Stimulated activated CD4-positive, alpha-beta T cell treated with anti-CD3 and anti-CD28 coated beads, Interleukin-12 subunit alpha, Interleukin-12 subunit beta, amount 100 ng/mL, for 4 hours (primary cell): ENCODE measurements at regions not wholly inside any gene's neighbourhood (a gene's known extent, or its start where the extent isn't known, plus 50 kb on each side); places are given as distances from the start of the nearest gene placed in this dataset.

ENCODE experiments used
- DNase-seq: peaks from one replicate; pipeline ENCODE4 v3.0.0-alpha.2; 2020

DNA sequence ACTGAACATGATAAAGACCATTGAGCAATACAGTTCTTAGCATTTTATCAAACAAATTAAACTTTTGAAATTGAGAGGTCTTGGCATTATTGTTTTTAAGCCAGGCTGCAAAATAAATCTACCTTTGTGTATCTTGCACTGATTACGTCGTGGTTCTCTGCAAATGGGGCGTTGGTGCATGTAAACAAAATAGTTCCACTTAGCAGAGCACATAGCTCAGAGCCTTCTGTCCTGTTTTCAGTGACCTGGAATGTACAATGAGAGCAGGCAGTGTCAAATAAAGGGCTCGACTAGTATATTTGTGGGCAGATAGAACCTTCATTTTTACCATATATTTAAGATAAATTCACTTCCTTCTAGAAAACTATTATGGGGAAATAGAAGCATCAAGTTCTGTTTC, 333.9 kb upstream of the SMIM30 start:
- no peak for DNase-seq

DNA sequence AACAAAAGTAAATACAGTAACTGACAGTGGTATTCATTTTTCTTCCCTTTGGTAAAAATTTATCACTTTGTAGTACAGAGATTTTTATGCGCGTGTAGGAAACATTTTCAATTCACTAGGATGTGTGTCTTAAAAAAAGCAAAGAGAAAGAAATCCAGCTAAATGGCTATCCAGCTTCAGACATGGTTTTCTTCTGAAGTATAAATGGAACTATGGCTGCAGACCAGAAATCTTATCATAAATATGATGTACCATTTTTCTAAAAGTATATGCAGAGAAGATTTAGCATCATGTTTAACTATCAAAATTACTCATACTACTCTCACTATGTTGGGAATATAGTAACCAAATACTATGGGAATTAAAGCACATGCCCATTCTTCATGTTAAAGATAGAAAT, 328.4 kb upstream of the SMIM30 start:
- no peak for DNase-seq

DNA sequence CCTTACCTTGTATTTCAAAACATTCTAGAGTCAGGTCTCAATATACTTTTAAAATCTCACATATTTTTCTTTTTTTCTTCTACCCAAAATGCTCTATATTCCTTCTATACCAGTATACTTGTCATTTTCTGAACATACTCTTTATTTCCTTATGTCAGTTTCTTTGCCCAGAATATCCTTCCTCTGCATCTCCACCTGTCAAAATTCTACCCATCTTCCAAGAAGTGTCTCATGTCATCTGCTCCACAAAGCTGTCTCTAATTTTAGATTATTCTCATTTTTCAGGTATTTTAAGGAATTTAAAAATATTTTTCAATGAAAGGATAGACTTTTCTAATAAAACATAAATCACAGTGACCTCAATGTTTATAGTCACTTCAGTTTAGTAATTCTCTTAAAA, 328.0 kb upstream of the SMIM30 start:
- DNase-seq, result no peak

DNA sequence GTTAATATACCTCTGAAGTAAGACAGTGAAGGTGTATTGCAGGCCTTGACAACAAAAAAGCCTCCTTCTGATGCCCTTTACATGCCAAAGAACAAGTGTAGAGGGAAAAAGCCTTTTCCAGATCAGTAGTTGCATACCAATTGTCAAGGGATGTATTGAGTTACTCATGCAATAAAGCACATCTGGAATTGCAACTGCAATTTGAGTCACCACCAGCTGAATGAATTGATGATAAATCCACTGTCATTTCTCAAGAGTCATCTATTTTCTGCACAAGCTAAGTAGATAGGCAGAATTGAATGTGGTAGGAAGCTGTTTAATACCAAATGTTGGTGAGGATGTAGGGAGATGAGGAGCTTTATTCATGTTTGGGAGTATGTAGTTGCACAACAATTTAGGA, 325.9 kb upstream of the SMIM30 start:
- no peak for DNase-seq

DNA sequence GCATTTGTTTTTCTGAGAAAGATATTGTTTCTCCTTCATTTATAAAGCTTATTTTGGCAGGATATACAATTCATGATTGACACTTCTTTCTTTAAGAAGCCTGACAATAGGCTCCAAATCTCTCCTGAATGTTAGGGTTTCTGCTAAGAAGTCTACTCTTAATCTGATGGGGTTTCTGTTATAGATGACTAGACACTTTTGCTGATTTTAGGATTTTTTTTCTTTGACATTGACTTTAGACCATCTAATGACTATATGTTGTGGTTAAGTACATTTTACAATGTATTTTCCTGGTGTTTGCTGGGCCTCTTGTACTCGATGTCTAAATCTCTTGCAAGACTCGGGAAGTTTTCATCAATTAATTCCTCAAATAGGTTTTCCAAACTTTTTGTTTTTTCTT, 321.8 kb upstream of the SMIM30 start:
- DNase-seq, result no peak

DNA sequence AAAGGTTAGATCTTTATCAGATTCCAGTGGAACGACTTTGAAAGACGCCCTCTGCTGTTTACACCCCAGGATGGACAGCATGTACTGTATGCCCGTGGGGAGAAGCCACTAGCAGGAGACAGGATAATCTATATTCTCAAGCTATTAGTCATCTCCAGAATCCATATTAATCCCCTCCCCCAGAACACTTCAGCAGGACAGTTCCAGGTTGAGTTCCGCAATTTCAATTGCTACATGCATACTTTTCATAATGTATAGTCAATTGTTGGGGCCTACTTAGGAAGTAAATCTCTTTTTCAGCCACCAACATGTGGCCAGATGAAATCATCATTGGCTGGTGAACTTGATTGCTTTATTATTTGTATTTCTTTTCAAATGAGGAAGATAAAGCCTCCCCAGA, 313.1 kb upstream of the SMIM30 start:
- no peak for DNase-seq

DNA sequence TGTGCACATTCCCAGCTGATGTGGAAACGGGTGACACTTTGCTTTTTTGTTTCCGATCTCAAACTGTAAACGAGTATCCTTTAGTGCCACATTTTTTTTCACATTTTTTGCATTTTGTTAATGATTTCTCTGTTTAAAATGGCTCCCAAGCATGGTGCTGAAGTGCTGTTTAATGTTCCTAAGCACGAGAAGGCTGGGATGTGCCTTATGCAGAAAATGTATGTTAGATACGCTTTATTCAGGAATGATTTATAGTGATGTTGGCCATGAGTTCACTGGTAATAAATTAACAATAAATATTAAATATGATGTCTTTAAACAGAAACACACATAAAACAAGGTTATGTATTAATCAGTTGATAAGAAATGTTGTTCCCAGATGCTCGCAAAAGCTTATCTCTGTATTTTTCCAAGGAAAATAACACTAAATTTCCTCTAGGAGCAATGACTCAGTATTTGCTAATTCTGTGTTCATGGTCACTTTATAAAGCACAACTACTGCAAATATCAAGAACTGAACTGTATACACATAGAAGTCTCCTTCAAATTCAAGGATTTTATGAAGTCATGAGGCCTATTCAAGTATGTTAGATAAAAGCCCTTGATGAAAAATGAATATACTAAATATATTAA, 305.9 kb upstream of the SMIM30 start:
- no peak for DNase-seq

DNA sequence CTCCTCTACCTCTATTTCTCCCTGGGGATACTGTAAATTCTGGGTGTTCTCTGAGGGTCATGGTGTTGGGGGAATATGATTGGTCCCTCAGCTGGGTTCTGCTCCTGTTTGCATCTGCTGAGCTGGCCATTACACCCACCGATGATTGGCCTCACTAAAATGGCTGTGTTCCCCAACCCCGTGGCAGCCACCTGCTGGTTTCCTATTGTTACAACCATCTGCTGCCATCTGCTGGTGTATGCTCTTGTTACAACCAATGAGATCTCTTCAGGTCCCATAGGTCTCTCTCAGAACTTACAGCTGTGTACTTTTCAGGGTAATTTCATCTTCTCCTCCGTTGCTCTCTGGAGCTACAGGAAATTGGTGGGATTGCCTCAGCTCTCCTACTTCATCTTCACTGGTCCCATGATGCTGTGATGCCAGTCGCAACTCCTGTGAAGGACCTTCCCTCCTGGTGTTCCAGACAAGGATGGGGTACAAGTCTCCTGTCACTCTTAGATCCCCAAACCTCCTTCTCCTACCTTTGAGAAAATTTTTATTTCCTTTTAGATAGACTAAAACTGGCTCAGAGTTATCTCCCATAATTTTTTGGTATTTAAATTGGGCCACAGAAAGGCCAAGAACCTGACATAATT, 303.5 kb upstream of the SMIM30 start:
- DNase-seq, result peak; percentile 63

DNA sequence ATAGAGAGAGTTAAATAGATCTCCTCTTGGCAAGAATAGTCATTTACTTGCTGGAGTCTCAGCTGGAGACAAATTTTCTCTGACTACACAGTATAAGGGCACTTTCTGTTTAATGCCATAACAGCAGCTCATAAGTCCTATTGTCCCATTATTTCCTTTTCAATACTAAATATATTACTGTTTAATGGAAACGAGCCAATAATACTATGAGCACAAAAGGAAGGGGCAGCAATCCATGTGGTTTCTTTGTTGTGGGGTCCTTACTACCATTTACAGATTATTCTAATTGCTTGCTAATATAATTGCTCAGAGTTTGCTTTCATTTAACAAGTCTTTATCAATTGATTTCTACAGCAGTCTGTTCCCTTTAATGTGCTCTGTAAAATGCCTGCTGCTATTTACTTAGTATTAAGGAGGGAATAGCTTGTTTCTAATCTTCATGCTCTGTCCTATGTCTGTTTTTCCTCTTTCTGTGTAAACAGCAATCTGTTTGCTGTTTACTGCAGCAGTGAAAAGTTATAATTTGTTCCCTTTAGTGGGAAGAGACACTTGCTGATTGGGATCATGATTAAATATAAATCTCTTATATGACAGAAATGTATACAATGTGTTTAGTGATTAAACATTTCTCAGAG, 296.2 kb upstream of the SMIM30 start:
- no peak for DNase-seq

DNA sequence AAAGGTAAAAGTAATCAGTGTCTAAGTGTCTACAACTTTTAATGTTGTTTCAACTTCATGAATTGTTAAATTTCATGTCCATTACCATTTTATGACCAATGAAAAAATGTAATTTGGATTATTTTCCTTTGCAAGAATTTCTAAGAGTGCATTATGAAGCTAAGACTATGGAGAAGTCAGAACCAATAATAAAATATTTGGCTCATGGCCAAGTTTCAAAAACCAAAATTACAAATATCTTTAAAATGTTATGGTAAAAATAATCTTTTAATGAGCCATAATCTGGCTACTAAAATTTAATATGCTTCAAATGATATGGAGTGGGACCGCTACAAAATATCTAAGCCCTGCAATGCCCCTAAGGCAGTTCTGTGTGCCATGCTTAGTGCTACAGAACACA, 294.1 kb upstream of the SMIM30 start:
- DNase-seq, result no peak

DNA sequence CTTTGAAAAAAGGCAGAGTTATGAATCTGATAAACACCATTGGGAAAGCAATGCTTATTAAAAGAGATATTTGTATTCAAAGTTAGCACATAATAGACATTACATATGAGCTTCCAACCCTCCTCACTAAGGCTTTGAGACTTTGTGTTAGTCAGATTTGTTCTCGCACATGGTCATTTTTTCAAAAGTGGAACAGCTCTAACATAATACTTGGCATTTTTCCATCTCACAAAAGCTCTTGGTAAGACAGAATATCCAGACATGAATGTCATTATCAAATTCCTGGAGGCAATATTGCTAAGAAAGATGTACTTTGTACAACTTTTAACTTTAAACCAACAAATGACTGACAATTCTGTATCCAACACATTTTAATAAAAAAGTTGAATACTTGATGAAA, 292.4 kb upstream of the SMIM30 start:
- DNase-seq, result no peak

DNA sequence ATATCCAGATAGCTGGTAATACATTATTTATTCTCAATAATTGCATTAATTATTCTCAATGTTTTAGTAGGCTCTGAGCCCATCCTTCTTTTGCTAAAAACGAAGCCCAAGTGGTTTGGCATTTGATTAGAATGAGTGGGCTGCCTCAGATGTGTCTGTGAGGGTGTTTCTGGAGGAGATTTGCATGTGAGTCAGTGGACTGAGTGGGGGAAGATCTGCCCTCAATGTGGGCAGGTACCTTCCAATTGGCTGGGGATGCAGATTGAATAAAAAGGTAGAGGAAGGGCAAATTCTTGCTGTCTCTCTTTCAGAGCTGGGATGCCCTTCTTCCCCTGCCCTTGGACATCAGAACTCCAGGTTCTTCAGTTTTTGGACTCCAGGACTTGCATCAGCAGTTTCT, 290.6 kb upstream of the SMIM30 start:
- no peak for DNase-seq

DNA sequence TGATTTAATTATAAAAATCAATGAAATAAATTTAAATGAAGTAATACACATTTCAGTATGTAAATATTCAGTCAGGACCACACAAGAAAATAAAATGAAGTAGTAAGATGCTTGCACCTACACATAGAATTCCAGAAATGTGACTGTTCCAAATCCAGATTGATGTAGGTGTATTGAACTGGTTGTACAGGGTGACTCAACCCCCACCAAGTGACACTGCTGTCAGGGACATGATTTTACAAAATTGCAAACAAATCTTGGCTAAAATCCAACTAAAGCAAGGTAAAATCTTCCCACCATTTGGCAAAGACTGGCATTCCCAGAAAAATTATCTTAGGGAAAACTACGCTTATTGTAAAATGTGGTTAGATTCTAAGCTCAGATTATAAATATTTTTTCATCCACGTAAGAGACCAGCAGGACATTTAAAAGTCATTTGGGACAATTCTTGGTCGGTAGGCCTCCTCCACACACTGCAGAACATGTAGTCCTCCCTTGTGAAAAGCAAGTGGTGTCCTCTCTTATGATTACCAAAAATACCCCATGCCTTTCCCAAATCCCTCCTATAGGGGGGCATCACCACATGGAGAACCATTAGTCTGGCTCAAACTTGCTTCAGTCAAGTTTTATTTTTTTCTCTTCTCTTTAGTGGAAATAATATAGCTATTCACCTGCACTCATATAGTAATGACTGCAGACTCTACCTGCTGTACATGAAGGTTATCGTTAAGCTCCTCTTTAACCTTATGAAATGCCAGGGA, 287.1 kb upstream of the SMIM30 start:
- DNase-seq, result no peak

DNA sequence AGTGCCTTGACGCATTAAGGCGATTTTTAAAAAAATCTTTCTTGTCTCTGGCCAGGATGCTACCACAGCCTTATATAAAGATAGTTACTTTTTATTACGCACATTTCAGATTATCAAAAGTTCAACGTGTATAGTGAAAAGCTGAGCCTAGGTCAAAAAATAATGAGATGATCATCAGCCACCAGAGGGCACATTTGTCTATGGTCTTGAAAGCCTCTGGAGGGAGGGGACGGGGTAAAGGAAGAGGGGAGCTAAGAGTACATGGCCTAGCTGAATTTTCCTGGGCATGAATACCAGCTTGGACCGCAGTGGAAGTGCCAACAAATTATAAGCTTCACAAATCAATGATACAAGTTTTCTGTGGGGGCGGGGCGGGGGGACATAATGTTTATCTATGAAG, 285.9 kb upstream of the SMIM30 start:
- no peak for DNase-seq

DNA sequence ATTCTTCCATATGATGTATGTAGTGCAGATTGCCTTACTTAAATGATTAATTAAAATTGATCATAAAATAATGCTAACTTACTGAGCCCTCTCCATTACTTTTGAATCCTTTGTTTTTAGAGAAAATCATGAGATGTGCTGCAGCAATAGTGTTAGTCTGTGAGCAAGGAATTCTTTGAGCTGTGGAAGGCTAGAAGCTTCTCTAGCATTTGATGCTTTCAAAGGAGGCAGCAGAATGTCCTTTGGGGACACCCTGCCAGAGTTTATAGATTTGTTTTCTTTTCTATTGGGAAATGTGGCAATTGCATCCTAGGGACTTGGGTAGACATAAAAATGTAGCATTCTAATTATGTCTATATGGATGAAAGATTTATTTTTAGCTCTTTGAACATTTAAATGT, 284.1 kb upstream of the SMIM30 start:
- DNase-seq, result no peak

DNA sequence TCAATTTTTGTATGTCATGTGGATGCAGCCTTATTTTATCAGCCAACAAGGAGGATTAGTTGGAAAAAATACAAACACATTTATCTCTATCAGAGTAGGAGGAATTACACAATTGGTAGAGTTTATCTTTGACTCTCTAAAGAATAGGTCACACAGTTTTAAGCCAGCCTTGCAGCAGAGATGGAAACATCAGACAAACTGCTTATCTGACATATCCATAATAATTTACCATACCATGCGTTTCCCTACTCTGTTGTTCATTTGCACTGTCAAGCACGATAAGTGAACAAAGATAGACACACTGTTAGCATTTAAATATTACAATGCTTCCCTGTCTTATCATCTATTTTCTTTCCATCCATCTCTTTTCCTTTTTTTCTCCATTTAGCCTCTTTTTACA, 283.7 kb upstream of the SMIM30 start:
- no peak for DNase-seq

DNA sequence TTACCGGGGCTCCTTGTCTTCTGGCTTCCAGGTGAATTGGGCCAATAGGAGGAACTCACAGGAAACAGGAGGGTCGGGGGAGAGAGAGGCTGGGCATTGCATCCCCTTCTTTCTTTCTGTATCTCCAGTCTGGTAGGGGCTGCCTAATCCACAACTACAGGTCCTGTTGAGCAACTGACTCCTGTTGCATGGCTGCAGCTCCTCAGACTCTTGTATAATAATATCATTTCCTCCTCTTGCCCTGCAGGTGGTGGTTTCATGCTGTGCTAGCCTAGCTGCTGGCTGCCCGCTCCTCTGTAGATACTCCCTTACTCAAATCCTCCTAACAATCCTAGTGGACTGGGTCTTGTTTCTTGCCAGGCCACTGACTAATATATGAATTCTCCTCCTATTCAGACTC, 276.5 kb upstream of the SMIM30 start:
- DNase-seq, result no peak

DNA sequence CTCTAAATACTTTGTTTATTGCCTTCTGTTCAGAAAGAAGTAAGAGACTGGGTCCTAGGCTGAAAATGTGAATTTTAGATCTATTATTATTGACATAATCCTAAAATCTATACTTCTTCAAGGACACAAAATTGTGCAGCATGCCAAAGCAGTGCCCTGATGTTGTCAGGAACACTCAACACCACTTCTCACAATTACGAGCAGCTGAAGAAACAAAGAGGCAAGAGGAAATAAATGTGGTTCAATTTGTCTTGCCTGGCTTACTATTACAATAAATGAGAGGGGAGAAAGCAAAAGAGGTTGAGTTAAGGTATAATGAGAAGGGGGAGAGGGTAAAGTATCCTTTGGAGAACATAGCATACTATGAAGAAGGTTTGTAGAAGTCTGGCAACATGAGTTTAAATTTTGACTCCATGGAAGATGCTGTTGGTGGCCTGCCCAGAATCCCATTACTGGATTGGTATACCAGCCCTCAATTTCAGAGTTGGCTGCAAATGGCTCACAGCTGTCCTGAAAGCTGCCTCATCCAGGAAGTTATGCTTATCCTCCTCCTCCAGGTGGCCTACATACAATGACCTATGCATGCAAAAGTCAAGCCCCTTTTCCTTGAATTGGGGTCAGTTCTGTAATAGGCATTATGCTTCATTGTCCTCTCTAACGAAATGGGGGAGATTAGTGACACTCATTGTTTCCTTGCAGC, 274.6 kb upstream of the SMIM30 start:
- no peak for DNase-seq

DNA sequence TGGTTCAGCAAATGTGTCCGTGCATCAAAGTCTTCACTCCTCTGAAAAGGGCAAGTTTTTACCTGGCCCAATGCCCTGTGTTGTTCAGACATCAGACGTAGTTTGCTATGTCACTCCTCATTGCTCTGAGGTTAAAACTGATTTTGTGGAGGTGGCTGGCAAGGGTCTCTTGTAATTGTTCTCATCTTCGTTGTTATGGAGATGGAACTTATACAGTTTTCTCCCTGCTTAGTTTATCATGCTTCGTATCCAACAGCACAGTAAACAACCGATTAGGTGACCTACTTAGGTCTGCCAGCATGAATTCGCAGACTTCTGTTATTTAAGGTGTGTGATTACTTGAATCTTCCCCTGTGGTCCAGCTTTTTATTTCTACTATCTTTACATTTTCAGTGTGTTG, 274.1 kb upstream of the SMIM30 start:
- no peak for DNase-seq

DNA sequence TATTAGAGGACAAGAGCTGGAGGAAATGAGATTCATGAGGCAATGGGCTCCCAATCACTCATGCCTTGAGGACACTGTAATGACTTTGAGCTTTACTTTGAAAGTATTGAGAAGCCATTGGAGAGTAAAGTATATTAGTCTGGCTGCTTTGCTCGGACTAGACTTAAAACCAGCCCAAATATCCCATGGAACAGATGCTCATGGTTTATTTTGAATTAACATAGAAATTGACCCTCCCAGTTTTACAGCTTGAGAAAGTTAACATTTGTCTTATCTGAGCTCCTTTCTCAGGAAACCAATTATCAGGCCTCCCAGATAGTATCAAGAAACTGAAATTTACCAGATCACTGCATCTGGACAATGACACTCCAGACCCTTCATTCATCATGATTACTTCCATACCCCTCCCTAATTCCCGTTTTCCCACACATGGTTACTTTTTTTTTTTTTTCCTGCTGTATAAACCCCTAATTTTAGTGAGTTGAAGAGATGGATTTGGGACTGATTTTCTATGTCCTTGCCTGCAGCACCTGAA, 270.8 kb upstream of the SMIM30 start:
- DNase-seq, result no peak

DNA sequence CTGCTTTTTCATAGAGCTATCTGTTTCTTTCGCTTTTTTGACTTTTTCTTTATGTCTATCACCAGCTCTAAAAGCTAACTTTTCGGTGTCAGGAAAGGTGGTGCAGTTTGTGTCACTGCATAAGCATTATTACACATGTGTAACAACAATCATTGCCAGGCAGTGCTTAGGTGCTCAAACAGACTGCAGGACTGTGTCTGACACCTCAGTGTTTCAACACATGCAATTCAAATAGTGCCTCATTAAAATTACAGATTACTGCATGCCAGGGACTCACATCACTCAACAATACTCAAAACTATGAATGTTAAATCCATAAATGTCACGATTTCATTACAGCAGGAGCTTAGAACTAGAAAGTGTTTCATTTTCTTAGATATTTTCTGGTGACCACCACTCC, 265.3 kb upstream of the SMIM30 start:
- no peak for DNase-seq

DNA sequence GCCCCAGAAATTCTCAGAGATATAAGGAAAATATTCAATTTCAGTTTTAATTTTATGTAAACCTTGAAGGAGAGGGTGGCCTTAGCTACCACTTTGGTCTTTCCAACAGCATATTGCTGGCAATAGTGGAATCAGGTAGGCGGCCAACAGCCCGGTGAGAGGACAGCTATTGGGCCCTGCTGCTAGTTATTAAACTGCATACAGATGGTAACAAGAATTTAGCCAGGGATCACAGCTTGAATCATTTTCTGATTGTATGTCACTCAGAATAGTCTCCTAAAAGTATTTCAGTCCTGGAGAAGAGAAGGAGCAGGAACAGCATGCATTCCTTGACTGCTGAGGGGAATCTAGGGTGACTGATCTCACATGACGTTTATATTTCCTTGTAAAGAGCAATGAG, 261.4 kb upstream of the SMIM30 start:
- DNase-seq, result no peak

DNA sequence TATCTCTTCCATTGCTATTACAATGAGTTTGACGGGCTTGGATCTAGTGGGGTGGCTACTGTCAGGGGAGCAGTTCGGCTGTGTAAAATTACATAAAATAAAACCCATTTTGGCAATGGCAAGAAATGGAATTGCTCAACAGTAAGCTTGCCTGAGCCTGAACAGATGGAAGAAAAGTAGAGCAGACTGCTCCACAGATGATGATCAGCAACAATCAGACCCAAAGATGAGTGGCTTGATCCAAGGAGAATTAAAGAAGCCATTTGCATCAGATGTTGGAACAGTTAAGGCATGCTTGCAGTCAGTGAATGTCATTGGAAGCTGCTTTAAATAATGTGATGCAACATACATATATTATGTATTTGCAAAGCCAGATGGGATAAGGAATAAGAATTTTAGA, 256.6 kb upstream of the SMIM30 start:
- no peak for DNase-seq
